ENCODE measurements at regions not wholly inside any gene's neighbourhood (a gene's known extent, or its start where the extent isn't known, plus 50 kb on each side); places are given as distances from the start of the nearest gene placed in this dataset.
"Not testable (repeated sequence)": the region's sequence is repeated elsewhere in the genome, so short reads cannot be mapped to it uniquely, and the experiment has no call there.

DNA sequence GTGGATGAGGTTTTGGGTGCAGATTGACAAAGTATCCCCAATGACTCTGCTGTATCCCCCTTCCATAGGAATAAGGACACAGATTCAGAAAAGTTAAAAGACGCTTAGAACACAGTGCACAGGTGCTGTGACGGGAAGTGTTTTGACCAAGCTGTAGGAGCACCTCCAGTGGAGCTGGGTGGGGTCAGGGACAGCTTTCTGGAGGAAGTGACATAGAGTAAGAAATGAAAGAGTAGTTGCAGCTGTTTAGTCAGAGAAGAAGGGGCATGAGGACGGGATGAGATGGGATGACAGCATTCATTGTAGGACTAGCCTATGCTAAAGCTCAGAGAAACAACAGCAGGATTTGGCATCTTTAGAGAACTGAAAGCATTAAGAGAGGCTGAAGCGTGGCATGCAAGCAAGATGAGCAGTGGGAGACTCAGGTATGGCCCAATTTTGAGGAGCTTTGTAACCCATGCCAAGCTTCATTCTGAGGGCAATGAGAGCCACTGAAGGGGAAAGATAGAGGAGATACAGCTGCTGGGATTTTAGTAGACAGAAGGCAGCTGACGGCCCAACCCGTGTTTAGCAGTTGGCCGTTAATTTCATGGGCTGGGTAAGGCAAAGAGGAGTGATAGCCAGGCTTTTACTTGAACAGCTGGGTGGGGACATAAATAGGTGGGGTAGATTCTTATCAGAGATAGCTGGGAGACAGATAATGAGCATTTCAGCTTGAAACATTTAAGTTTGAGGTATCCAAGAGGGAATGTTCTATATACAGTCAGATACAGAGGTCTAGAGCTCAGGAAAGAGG lies 131.8 kb upstream of the KRAS start:
- no peak for DNase-seq

DNA sequence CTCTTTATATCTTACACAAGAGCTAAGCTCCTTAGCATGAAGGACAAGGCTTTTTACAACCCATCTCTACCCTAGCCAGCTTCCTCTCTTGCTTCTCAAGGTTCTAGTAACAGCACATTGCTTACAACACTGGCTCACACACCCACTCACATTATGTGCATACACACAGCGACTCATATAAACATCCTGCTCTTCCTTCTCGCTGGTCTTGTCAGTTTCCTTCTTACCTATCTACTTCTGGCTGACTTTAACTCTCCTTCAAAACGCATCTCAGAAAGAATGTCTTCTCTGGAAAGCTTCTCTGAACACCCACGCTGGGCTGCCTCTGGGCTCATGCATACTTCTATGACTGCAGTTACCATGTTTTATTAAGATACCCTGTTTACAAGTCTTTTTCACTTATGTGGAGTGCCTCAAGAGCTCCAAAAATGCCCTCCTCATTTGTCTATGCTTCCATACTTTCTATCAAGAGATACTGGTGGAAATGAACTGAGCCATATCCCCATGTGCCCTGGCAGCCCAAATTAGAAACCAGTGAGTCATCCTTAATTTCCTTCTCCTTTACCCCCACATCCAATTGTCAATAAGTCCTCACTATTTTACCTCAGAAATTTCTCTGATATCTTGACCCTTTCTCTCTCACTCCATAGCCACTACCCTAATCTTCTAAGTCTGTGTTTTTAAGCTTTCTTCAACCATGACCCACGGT lies 126.9 kb upstream of the KRAS start:
- DNase-seq: peak; percentile 56

DNA sequence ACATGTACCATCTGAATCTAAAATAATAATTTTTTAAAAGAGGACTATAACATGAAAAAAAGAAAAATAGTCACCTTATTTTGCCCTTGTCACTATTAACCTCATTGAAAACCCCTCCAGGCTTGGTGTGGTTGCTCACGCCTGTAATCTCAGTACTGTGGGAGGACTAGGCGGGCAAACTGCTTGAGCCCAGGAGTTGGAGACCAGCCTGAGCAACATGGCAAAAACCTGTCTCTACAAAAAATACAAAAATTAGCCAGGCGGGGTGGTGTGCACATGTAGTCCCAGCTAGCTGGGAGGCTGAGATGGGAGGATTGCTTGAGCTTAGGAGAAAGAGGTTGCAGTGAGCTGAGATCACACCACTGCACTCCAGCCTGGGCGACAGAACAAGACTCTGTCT lies 126.3 kb upstream of the KRAS start:
- no peak for DNase-seq

DNA sequence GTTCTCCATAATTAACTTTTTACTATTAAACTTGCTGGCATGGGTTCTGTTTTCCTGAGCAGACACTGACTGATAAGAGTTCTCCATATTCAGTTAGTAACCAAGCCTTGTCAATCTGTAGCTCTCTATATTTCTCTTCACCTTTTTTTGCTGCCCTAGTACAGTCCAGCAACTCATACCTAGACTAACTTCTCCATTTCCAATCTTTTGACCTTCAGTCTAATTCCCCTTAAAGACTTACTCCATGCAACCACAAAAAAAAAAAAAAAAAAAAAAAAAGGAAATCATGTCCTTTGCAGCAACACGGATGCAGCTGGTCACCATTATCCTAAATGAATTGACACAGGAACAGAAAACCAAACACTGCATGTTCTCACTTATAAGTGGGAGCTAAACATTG lies 125.7 kb upstream of the KRAS start:
- no peak for DNase-seq

DNA sequence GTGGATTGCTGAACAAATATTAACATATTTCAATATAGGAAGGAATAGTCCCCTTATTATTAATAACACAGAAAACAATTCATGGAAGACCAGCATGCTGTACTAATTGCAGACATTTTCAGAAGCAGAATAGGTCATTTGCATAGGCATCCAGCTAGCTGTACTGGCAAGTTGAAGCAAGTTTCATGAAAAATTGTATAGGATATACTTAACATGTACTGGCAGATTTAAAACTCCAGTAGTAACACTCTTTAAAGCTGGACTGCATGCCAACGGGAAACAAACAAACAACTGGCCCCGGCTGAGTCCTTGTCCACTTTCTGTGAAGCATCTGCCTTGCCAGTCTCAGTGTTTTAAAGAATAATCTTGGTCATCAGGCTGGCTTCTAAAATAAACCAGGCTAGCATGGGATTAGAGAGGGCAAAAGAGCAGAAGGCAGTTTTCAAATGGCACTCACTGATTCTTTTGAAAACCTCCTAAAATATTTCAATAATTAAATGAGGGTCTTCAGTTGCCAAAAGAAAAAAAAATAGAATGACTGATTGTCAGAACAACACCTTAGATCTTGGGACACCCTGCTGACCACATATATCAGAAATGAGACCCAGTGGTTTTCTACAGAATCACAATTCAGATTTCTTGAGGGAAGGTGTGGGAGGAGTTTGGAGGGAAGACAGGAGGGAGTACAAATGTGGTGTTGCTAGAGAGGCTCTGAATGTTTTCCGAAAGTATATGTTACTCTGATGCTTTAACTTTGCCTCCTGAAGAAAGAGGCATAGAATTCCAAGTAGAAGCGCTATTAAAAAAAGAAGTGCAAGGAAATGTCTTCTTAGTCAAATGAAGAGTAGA lies 122.5 kb upstream of the KRAS start:
- no peak for DNase-seq

DNA sequence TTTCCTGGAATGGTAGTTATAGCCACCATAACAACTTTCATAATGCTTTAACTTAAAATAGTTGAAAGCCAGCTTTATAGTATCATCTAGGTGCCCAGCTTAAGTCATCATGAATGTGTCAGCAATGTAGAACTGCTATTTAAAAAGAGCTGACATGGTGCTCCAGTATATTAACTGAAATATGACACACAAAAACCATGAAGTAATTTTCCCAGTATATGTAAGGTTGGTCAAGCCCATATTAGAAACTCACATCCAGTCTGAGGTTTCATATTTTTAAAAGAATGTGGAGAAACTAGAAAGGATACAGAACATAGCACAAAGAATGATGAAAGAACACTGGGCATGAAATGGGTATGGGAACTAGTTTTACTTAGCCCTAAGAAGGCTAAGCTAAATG lies 121.3 kb upstream of the KRAS start:
- DNase-seq: no peak

DNA sequence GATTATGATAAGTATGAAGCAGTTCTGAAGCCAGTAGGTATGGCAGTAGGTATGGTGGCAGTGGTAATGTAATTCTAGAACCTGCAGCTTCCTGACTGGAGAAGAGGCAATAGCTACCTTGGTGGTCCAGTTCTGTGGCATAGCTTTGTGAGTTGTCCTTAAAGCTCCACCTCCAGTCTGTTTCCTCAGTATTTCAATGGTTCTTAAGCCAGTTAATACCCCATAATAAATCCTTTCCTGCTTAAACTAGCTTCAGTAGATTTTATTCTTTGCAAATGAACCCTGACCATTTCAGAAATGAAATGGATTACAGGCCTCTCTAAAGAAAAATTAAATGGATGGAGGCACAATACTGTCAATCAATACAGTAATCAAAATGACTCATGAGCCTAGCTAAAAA lies 117.8 kb upstream of the KRAS start:
- DNase-seq: no peak

DNA sequence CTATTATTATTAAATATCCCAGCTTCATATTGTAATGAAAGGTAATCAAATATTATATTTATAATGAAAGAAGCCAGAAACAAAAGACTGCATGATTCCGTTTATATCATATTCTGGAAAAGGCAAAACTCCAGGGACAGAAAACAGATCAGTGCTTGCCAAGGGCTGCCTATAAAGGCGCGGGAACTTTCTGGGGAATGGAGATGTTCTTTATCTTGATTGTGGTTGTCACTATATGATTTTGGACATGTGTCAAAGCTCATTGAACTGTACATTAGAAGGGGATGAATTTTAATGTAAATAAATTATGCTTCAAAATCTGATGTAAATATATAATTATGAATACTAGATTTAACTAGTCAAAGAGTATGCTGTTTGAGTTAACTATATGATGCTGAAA lies 115.4 kb upstream of the KRAS start:
- no peak for DNase-seq

DNA sequence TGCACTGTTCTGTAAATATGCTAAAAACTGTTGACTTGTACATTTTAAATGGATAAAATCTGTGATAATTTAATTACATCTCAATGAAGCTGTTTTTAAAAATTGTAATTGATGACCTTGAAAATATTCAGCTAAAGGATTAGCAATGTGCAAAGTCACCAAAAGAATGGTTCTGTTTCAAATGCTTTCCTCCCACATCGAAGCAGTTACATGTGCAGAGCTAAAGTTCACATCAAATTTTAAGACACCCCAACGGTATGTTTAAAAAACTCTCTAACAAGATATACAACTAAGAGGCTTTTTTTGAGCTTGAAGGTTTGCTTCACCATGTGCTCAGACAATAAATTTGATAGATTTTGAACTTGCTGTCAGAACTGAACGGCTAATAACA lies 114.6 kb upstream of the KRAS start:
- no peak for DNase-seq

DNA sequence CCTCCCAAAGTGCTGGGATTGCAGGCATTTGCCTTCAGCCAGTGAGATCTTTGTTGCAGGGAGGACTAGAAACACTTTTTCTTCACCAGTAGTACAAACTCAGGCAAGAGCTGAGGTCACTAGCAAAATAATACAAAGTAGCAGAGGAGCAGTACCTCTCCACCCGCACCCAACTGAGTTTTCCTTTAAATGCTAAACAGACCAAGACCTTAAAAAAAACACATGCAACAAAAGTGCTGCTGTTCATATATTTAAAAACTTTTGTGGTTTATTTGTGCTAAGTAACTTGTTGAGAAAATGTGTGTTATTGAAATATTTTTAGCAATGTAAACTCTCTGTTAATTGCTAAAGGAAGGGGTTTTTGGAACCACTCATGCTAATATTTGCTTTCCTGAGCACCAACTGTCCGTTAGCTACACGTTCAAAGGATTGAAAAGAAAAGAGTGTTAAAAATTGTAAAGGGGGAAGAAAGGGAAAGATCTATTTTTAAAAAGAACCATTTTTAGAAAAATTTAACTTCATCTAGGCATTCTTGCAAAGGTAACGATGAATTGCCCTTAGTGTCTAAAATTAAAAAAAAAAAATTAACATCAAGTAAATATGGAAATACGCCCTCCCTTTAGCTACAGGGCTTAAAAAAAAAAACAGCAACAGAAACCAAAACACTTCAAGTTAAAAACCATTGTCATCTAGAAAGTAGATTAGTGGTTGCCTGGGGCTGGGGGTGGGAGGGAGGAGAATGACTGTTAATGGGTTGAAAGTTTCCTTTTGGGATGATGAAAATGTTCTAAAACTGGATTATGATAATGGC lies 114.0 kb upstream of the KRAS start:
- no peak for DNase-seq

DNA sequence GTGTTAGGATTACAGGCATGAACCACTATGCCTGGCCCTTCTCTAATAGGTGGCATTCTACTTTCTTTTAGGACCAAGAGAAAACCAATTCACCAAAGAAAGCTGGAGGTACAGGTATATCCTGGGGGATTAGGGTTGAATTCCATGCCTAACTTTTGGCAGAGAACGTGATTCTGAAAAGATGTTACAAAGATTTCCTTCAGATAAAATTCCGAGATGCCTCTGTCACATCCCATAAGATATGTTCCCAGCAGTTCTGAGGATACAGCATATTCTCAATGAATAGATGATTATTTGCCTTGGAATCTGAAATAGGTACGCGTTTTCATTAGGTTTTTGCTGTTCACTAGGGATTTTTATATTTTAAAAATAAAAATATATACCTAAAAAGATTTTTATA lies 111.9 kb upstream of the KRAS start:
- peak; percentile 3 for DNase-seq

DNA sequence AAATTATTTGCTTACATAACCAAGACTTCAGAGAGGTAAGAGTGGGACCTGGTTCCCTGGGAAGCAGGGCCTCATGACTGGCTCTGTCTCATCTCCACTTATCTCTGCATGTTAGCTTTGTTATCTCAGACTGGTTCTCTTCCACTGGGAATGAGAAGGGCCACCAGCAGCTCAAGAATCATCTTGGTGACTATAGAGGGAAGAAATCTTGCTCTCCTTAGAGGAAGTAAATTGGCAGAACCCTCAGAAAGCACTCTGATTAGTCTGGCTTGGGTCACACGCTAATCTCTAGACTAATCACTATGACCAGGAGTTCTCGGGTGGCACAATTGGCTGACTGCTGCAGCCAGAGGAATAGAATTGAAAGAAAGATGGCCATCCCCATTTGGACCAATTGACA lies 110.8 kb upstream of the KRAS start:
- DNase-seq: no peak

DNA sequence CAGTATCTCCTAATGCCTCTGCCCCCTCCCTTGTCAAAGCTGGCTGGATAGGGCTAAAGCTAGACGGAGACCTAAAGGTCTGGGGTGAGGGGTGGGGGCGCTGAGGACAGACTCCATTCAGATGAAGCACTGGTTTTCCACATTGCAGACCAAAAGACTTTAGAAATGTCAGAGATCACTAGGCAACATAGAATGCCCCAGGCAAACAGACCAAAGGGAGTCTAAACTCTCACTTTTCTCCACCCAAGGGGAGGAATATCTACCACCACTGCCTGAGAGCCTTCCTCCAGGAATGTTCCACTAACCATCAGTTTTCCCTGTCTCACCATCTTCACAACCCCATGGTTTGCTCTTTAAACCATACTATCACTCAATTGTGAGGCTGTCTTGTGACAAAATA lies 106.9 kb upstream of the KRAS start:
- no peak for DNase-seq

DNA sequence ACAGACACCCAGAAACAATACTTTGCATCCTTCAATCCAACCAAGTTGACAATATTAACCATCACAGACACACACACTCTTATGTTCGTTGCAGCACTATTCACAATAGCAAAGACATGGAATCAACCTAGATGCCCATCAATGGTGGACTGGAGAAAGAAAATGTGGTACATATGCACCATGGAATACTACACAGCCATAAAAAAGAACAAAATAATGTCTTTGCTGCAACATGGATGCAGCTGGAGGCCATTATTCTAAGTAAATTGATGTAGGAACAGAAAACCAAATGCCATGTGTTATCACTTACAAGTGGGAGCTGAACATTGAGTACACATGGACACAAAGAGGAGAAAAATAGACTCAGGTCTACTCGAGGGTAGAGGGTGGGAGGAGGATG lies 102.2 kb upstream of the KRAS start:
- DNase-seq: not testable (repeated sequence)

DNA sequence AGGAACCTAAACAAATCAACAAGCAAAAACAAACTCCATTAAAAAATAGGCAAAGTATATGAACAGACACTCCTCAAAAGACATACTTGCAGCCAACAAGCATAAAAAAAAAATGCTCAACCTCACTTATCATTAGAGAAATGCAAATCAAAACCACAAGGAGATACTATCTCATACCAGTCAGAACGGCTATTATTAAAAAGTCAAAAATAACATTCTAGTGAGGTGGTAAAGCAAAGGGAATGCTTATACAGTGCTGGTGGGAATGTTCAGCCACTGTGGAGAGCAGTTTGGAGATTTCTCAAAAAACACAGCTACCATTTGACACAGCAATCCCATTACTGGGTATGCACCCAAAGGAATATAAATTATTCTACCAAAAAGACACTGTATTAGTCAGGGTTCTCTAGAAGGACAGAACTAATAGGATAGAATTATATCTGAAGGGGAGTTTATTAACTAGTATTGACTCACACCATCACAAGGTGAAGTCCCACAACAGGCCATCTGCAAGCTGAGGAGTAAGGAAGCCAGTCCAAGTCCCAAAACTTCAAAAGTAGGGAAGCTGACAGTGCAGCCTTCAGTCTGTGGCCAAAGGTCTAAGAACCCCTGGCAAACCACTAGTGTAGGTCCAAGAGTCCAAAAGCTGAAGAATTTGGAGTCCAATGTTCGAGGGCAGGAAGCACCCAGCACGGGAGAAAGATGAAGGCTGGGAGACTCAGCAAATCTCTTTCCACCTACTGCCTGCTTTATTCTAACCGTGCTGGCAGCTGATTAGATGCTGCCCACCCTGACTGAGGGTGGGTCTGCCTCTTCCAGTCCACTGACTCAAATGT lies 101.6 kb upstream of the KRAS start:
- DNase-seq: peak; percentile 61

DNA sequence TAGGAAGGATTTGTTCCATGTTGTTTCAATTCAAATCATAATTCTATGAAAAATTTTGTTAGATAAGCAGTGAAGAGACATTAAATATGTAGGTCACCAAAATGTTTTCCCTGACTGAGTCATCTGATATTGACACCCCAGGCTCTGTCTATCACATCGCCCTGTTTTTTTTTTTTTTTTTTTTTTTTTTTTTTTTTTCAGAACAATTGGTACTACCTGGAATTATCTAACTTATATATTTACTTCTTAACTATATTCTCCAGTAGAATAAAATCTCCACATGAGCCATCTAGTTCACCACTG lies 97.8 kb upstream of the KRAS start:
- no peak for DNase-seq

DNA sequence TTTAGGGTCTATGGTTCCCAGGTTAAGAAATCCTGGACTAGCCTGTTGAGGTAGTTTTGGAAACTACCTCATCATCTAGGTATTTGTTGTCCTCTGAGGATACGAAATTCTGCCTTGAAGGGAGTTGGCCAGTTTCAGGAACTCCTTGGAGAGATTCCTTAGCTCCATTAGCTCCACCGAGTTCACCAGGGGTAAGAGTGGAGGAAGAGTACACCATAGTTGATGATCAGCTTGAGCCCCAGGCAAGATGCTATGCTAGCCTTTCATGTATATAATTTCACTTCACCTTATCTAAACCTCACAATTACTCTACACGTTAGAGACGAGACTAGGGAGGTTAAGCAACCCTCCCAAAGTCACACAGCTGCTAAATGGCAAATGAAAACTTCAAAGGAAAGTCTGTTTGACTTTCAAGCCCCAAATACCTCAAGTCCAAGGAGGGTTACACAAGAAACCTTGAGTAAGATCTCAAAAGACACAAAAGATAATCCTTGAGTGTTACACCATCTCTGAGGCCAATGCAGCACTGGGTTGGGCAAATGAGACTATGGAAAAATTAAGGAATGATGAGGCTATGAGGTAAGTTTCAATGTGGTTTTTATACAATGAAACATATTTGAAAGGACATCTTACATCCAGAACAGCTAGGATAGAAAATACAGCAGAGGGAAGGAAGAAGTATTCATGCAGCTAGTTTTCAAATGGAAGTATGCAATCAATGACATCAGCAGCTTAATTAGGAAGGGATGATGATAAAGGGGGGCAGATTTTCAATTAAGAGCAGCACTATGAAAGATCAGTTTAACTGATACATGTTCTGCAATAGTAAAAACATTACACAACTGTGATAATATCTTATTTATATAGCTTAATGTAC lies 97.2 kb upstream of the KRAS start:
- DNase-seq: peak; percentile 3

DNA sequence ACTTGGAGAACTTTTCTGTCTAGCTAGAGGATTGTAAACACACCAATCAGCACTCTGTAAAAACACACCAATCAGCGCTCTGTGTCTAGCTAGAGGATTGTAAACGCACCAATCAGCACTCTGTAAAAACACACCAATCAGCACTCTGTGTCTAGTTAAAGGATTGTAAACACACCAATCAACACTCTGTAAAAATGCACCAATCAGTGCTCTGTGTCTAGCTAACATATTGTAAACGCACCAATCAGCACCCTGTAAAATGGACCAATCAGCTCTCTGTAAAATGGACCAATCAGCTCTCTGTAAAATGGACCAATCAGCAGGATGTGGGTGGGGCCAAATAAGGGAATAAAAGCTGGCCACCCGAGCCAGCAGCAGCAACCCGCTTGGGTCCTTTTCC lies 91.1 kb upstream of the KRAS start:
- DNase-seq: not testable (repeated sequence)

DNA sequence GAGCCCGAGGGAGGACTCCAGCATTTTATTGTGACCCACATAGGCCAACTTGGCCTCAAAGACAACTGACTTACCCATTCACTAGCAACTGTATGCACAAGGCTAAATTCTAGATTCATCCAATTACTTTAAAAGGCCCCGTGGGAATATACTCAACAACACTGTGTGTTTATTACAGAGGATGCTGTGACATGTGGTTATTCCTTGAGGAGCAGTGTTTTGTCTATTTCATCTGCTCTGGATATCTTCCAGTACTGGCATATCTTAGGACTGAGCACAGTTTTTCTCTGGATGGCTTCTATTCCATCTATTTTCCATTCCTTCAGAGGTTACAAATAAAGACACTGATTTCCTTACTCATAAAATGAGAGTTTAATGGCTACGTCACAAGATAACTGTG lies 87.2 kb upstream of the KRAS start:
- DNase-seq: no peak

DNA sequence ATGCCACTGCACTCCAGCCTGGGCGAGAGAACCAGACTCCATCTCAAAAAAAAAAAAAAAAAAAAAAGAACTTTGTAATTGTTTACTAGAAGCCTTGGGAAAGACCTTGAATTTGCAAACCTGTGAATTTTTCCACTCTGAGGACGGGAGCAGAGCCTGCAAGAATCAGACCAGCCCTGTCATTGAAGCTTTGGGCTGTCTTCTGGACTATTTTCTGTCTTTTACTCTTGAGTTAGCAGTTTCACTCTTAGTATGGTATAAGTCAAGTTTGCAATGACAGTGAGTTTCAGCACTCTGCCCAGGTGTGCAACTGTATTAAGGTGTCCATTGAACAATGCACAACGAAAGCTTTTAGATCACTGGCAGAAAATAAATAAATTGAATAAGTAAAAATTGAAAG lies 81.4 kb upstream of the KRAS start:
- no peak for DNase-seq

DNA sequence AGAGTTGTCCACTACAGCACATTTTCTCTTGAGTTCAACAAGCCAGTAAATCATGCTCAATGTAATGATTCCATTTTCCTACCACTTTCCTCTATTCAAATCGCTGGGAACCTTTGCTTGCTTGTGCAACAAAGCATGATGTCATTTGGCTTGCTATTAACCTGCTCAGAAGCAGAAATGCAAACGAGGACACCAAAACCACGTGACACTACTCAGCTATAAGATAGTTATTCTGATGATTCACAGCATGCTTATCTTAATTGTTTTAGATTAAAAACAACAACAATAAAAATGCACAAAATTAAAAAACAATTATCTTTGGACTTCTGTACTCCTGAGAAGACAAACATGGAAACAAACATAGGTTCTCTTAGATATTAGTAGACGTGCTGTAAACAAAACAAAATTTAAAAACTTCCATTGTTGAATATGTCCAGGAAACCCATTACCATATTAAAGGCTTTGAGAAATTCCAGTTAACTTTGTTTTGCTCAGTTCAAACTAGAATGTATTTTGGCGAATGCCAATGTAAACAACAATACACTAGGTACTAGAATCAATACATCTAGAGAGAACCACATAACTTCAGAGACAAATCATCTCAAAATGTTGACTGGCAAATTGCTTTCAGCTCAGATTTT lies 77.5 kb upstream of the KRAS start:
- DNase-seq: no peak
